H1 (cell line): ENCODE measurements at regions not wholly inside any gene's neighbourhood (a gene's known extent, or its start where the extent isn't known, plus 50 kb on each side); places are given as distances from the start of the nearest gene placed in this dataset.

Experiments used
- CTCF ChIA-PET: fragments of 300-600 bp; sonication (Branson Sonifier 250); formaldehyde crosslinking; loops from one replicate; lab custom pipeline; 2021; ENCODE audit not compliant: partially characterized antibody; lab: Charles Lee
- POLR2A ChIA-PET: fragments of 300-600 bp; sonication (Branson Sonifier 250); formaldehyde crosslinking; loops from one replicate; lab custom pipeline; 2021; ENCODE audit warnings: inconsistent platforms; ENCODE audit not compliant: partially characterized antibody; lab: Charles Lee
- DNase-seq, 2 experiments: peaks; one replicate each; pipeline versions ENCODE4 v3.0.0 to v3.0.0-alpha.2; 2010 to 2022; ENCODE audit warnings: low spot score in 2 of 2, low read depth in 1 of 2, mixed read lengths in 1 of 2
- FAIRE-seq: peaks from 2 replicates; lab custom pipeline; 2011; peaks lifted over from hg19 to GRCh38; lab: Jason Lieb, UNC
- H2AFZ ChIP-seq: 2 replicates; pipeline ENCODE4 v1.8.1; 2012; ENCODE audit warnings: low read length, inconsistent platforms
- H2AK5ac ChIP-seq: 2 replicates; pipeline ENCODE4 v1.6.1; 2013; ENCODE audit warnings: low read depth, low read length
- H2BK120ac ChIP-seq: replicated peaks from 2 replicates; pipeline ENCODE3; 2013; ENCODE audit warnings: low read depth, low read length, inconsistent platforms
- H2BK12ac ChIP-seq: 2 replicates; pipeline ENCODE4 v1.6.1; 2013; ENCODE audit warnings: low read depth, low read length
- H2BK15ac ChIP-seq: 2 replicates; pipeline ENCODE4 v1.6.1; 2013; ENCODE audit warnings: low read length
- H2BK20ac ChIP-seq: 2 replicates; pipeline ENCODE4 v1.6.1; 2013; ENCODE audit warnings: low read length
- H2BK5ac ChIP-seq: 2 replicates; pipeline ENCODE4 v1.6.1; 2013; ENCODE audit warnings: low read depth, low read length
- H3K14ac ChIP-seq: 2 replicates; pipeline ENCODE4 v1.6.1; 2013; ENCODE audit warnings: inconsistent platforms; ENCODE audit not compliant: insufficient read length
- H3K18ac ChIP-seq: 2 replicates; pipeline ENCODE4 v1.6.1; 2013; ENCODE audit warnings: low read length; ENCODE audit errors: extremely low read depth
- H3K23ac ChIP-seq: 2 replicates; pipeline ENCODE4 v1.6.1; 2013; ENCODE audit warnings: inconsistent platforms; ENCODE audit not compliant: insufficient read length
- H3K23me2 ChIP-seq: 2 replicates; pipeline ENCODE4 v1.6.1; 2013; ENCODE audit warnings: low read depth, low read length
- H3K27ac ChIP-seq: 2 replicates; pipeline ENCODE4 v1.6.1; 2011; ENCODE audit warnings: low read depth, low read length, inconsistent platforms
- H3K27me3 ChIP-seq, 4 experiments: replicated peaks in 1 of 4; 1 replicate in 1 of 4; 2 replicates in 3 of 4; pipeline versions ENCODE4 v1.6.1 to v1.8.1; 2011 to 2013; ENCODE audit warnings: low read length in 3 of 4, mild to moderate bottlenecking in 3 of 4, inconsistent platforms in 2 of 4, mixed read lengths in 2 of 4, moderate library complexity in 1 of 4; ENCODE audit not compliant: control insufficient read depth in 3 of 4, insufficient read depth in 3 of 4; ENCODE audit errors: extremely low read depth in 1 of 4
- H3K36me3 ChIP-seq, 4 experiments: 2 replicates each; pipeline versions ENCODE4 v1.6.1 to v1.8.1; 2011 to 2013; ENCODE audit warnings: mild to moderate bottlenecking in 4 of 4, low read length in 3 of 4, moderate library complexity in 2 of 4, control low read depth in 1 of 4, inconsistent platforms in 1 of 4; ENCODE audit not compliant: insufficient read depth in 4 of 4, control insufficient read depth in 2 of 4
- H3K4ac ChIP-seq: replicated peaks from 2 replicates; pipeline ENCODE3; 2013; ENCODE audit warnings: low read length, low read depth, mixed read lengths, inconsistent platforms; ENCODE audit not compliant: insufficient read length
- H3K4me1 ChIP-seq, 4 experiments: replicated peaks in 1 of 4; 1 replicate in 1 of 4; 2 replicates in 3 of 4; pipeline versions ENCODE4 v1.6.1 to v1.8.1; 2011 to 2013; ENCODE audit warnings: low read length in 3 of 4, inconsistent platforms in 2 of 4, mixed read lengths in 1 of 4; ENCODE audit not compliant: insufficient read depth in 4 of 4, control insufficient read depth in 3 of 4
- H3K4me2 ChIP-seq, 2 experiments: 2 replicates each; pipeline versions ENCODE4 v1.6.1 to v1.8.1; 2011 to 2013; ENCODE audit warnings: low read depth in 2 of 2, low read length in 2 of 2, control low read depth in 1 of 2, inconsistent platforms in 1 of 2, mild to moderate bottlenecking in 1 of 2; ENCODE audit not compliant: insufficient read depth in 1 of 2
- H3K4me3 ChIP-seq, 4 experiments: fragments of 200-600, 300-600 bp in 1 of 4; sonication (generic), shearing (Covaris generic), sonication (Bioruptor Twin) in 1 of 4; 2 replicates each; pipeline versions ENCODE4 v1.5.1 to v1.8.1; 2011 to 2016; ENCODE audit warnings: low read length in 4 of 4, low read depth in 3 of 4, control low read depth in 2 of 4, inconsistent platforms in 2 of 4, mild to moderate bottlenecking in 2 of 4, mixed read lengths in 1 of 4, moderate library complexity in 1 of 4; ENCODE audit not compliant: insufficient read depth in 2 of 4; ENCODE audit errors: extremely low read depth in 1 of 4
- H3K56ac ChIP-seq: replicated peaks from 2 replicates; pipeline ENCODE3; 2013; ENCODE audit warnings: low read depth, mild to moderate bottlenecking, mixed read lengths, low read length, inconsistent platforms; ENCODE audit not compliant: insufficient read length
- H3K79me1 ChIP-seq: 2 replicates; pipeline ENCODE4 v1.6.1; 2013; ENCODE audit warnings: low read depth, low read length, control low read depth
- H3K79me2 ChIP-seq, 2 experiments: 2 replicates each; pipeline versions ENCODE4 v1.6.1 to v1.8.1; 2012 to 2013; ENCODE audit warnings: low read length in 2 of 2, mild to moderate bottlenecking in 2 of 2, inconsistent platforms in 1 of 2; ENCODE audit not compliant: insufficient read depth in 2 of 2, control insufficient read depth in 1 of 2
- H3K9ac ChIP-seq, 4 experiments: replicated peaks in 1 of 4; 1 replicate in 1 of 4; 2 replicates in 3 of 4; pipeline versions ENCODE4 v1.6.1 to v1.8.1; 2011 to 2013; ENCODE audit warnings: low read depth in 3 of 4, low read length in 3 of 4, control low read depth in 2 of 4, mild to moderate bottlenecking in 2 of 4, moderate library complexity in 2 of 4, inconsistent platforms in 1 of 4; ENCODE audit errors: extremely low read depth in 1 of 4
- H3K9me3 ChIP-seq, 2 experiments: 2 replicates each; pipeline versions ENCODE4 v1.6.1 to v1.8.1; 2012 to 2013; ENCODE audit warnings: mild to moderate bottlenecking in 2 of 2, moderate library complexity in 2 of 2, control low read depth in 1 of 2, inconsistent platforms in 1 of 2, low read depth in 1 of 2, low read length in 1 of 2, mixed read lengths in 1 of 2; ENCODE audit not compliant: insufficient read depth in 2 of 2
- H4K20me1 ChIP-seq, 2 experiments: replicated peaks in 1 of 2; 2 replicates each; pipeline versions ENCODE3 to v1.8.1; 2011 to 2013; ENCODE audit warnings: inconsistent platforms in 2 of 2, low read length in 2 of 2, mild to moderate bottlenecking in 1 of 2; ENCODE audit not compliant: insufficient read depth in 2 of 2, control insufficient read depth in 1 of 2
- H4K5ac ChIP-seq: 2 replicates; pipeline ENCODE4 v1.6.1; 2013; ENCODE audit warnings: low read length, low read depth, mixed read lengths, inconsistent platforms; ENCODE audit not compliant: insufficient read length
- H4K8ac ChIP-seq: 2 replicates; pipeline ENCODE4 v1.8.0; 2013; ENCODE audit warnings: mild to moderate bottlenecking, moderate library complexity, low read length, inconsistent platforms; ENCODE audit not compliant: insufficient read depth; ENCODE audit errors: extremely low read depth
- H4K91ac ChIP-seq: replicated peaks from 2 replicates; pipeline ENCODE3; 2013; ENCODE audit warnings: low read length, mixed read lengths, inconsistent platforms; ENCODE audit not compliant: insufficient read length
- BCL11A ChIP-seq, 2 experiments: IDR thresholded peaks; one replicate each; pipeline ENCODE4 v1.6.1; 2011; ENCODE audit warnings: low read depth in 2 of 2, low read length in 2 of 2, mild to moderate bottlenecking in 2 of 2
- CHD1 ChIP-seq: IDR thresholded peaks from 2 replicates; pipeline ENCODE4 v1.6.1; 2012; ENCODE audit warnings: low read depth, low read length, improper control_type of control experiment
- CTCF ChIP-seq, 3 experiments: IDR thresholded peaks; 1 replicate in 2 of 3; 2 replicates in 1 of 3; pipeline versions ENCODE4 v1.5.1 to v1.6.1; 2011; ENCODE audit warnings: low read length in 3 of 3, mild to moderate bottlenecking in 3 of 3, inconsistent platforms in 2 of 3, low read depth in 1 of 3, moderate library complexity in 1 of 3; ENCODE audit not compliant: insufficient read depth in 1 of 3; ENCODE audit errors: control extremely low read depth in 1 of 3
- E2F6 ChIP-seq: IDR thresholded peaks from 2 replicates; pipeline ENCODE4 v1.6.1; 2012; ENCODE audit warnings: inconsistent platforms
- EZH2 ChIP-seq: fragments of 200-600 bp; sonication (generic); IDR thresholded peaks from 2 replicates; pipeline ENCODE4 v1.7.1; 2012; ENCODE audit warnings: low read depth, mild to moderate bottlenecking, moderate library complexity, low read length, inconsistent platforms; ENCODE audit not compliant: severe bottlenecking
- SAP30 ChIP-seq: fragments of 300-600 bp; sonication (generic); IDR thresholded peaks from 2 replicates; pipeline ENCODE4 v1.7.1; 2012; ENCODE audit warnings: low read length, moderate library complexity, mild to moderate bottlenecking, inconsistent platforms; ENCODE audit not compliant: insufficient read depth, insufficient replicate concordance
- SIRT6 ChIP-seq: IDR thresholded peaks from one replicate; pipeline ENCODE4 v1.7.1; 2012; ENCODE audit warnings: low read length, inconsistent platforms
- WGBS, 2 experiments: shearing (Covaris generic) in 1 of 2; methylation state at CpG; one replicate each; pipeline versions ENCODE4 v1.1.6 to v1.1.7; 2013 to 2015; ENCODE audit warnings: low lambda C conversion rate in 2 of 2, mixed read lengths in 2 of 2, inconsistent platforms in 1 of 2, low coverage in 1 of 2, missing lambda C conversion rate in 1 of 2; ENCODE audit not compliant: insufficient replicate concordance in 2 of 2, insufficient coverage in 1 of 2, insufficient read length in 1 of 2; ENCODE audit errors: extremely low coverage in 1 of 2, missing lambda C conversion rate in 1 of 2; 5-methylcytosine and 5-hydroxymethylcytosine counted together

GRCh38 chr7:11950281-11950680 is 118.3 kb upstream of the THSD7A start:
- H3K4me1 ChIP-seq = no peaks in the 10 kb centered on the region
- FAIRE-seq = no peak

More at GRCh38 chr7:11950281-11950680, 118.3 kb upstream of the THSD7A start:
- 0 out of 4 replicates have a peak, but pooled peaks cover 0 to 7% of the 10 kb centered on the region in 2 experiments for H3K9me3 ChIP-seq
- no peak for TF ChIP-seq CTCF (IDR thresholded peaks at IDR 0.05; ENCODE audit: control extremely low read depth in 1 of 3, insufficient read depth in 1 of 3, low read depth in 1 of 3, low read length in 3 of 3)
- no peak for TF ChIP-seq EZH2
- no peak for TF ChIP-seq BCL11A (IDR thresholded peaks at IDR 0.05; ENCODE audit: low read depth in 2 of 2, low read length in 2 of 2)
- no peak for TF ChIP-seq SAP30
- no peak for TF ChIP-seq SIRT6
- no peak for TF ChIP-seq E2F6
- no peak for TF ChIP-seq CHD1
- no peak overlapping the region for H4K5ac ChIP-seq
- H3K27me3 ChIP-seq = no peaks in the 10 kb centered on the region
- no peak overlapping the region for H3K9ac ChIP-seq
- CTCF ChIA-PET = no interaction called here
- no peak overlapping the region for H3K4me2 ChIP-seq
- no peak overlapping the region; the same call in 1 of the 2 replicates for H4K8ac ChIP-seq
- no peak overlapping the region for H3K23ac ChIP-seq
- no peak overlapping the region for H3K4me3 ChIP-seq
- no peak overlapping the region for H3K56ac ChIP-seq
- WGBS, 2 experiments = 96% methylated on average over 3 of the region's 4 CpGs; no CpG with 5 or more reads in 1 of the 2 experiments
- no peak overlapping the region for H2AFZ ChIP-seq
- no peaks in the 10 kb centered on the region for H3K23me2 ChIP-seq
- no peak overlapping the region for H3K18ac ChIP-seq
- no peak overlapping the region for H4K91ac ChIP-seq
- no peak overlapping the region for H2BK12ac ChIP-seq
- H3K79me1 ChIP-seq = no peaks in the 10 kb centered on the region
- no peaks in the 10 kb centered on the region for H4K20me1 ChIP-seq
- H2AK5ac ChIP-seq = no peak overlapping the region
- DNase-seq = no peak
- no peak overlapping the region for H2BK20ac ChIP-seq
- H2BK15ac ChIP-seq = no peak overlapping the region
- H3K4ac ChIP-seq = no peak overlapping the region
- no peaks in the 10 kb centered on the region for H3K36me3 ChIP-seq
- no peak overlapping the region for H3K27ac ChIP-seq
- no peak overlapping the region for H3K14ac ChIP-seq
- H2BK5ac ChIP-seq = no peak overlapping the region
- POLR2A ChIA-PET = no interaction called here
- no peaks in the 10 kb centered on the region for H3K79me2 ChIP-seq
- H2BK120ac ChIP-seq = no peak overlapping the region
